ENCODE measurements at regions not wholly inside any gene's neighbourhood (a gene's known extent, or its start where the extent isn't known, plus 50 kb on each side); places are given as distances from the start of the nearest gene placed in this dataset.
"Not testable (repeated sequence)": the region's sequence is repeated elsewhere in the genome, so short reads cannot be mapped to it uniquely, and the experiment has no call there.

GRCh38 chr13:63737418-63737817 is 2321.8 kb upstream of the PCDH20 start:
- Histone ChIP-seq H3K4me3 (no peak overlapping the region), H3K4me1 (no peaks in the 10 kb centered on the region), H3K27ac (no peak overlapping the region), H3K9me3 (peaks cover 0 to 23% (median 0%) of the 10 kb centered on the region in 4 donors), H3K36me3 (no peaks in the 10 kb centered on the region), H3K27me3 (no peaks in the 10 kb centered on the region)
- no peak for TF ChIP-seq EP300 (IDR thresholded peaks at IDR 0.05)
- no peak for DNase-seq (ENCODE audit: low spot score in 2 of 2)
- WGBS, 2 donors, result 89 to 99% methylated on average over 10 to 15 of the region's 19 CpGs

DNA sequence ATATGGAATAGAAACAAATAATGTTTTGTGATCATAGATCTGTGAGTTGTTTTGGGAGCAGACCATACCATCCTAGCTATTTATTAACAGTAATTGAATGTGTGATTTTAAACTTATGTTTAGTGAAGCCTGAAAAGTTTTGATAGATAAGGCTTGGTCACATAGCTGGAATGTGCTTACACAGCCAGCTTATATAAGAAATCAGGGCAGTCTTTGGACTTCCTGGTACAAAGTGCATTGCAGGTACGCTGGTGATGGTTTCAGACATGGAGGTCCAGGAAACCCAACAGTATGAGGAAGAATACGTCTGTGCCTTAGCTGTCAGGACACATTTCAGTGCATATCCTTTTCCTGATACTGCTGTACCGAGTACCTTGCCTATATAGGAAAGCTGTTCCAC is 2316.2 kb upstream of the PCDH20 start:
- TF ChIP-seq EP300 (IDR thresholded peaks at IDR 0.05) (no peak), POLR2A (IDR thresholded peaks at IDR 0.05) (no peak)
- TF ChIP-seq, protein P1, sequence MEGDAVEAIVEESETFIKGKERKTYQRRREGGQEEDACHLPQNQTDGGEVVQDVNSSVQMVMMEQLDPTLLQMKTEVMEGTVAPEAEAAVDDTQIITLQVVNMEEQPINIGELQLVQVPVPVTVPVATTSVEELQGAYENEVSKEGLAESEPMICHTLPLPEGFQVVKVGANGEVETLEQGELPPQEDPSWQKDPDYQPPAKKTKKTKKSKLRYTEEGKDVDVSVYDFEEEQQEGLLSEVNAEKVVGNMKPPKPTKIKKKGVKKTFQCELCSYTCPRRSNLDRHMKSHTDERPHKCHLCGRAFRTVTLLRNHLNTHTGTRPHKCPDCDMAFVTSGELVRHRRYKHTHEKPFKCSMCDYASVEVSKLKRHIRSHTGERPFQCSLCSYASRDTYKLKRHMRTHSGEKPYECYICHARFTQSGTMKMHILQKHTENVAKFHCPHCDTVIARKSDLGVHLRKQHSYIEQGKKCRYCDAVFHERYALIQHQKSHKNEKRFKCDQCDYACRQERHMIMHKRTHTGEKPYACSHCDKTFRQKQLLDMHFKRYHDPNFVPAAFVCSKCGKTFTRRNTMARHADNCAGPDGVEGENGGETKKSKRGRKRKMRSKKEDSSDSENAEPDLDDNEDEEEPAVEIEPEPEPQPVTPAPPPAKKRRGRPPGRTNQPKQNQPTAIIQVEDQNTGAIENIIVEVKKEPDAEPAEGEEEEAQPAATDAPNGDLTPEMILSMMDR (IDR thresholded peaks at IDR 0.05), result no peak
- 84 to 85% methylated on average over 3 of the region's 3 CpGs for WGBS, 2 donors
- H3K4me3 ChIP-seq, result no peak overlapping the region
- DNase-seq (ENCODE audit: low spot score in 2 of 2), result no peak
- H3K27ac ChIP-seq, result no peak overlapping the region
- H3K27me3 ChIP-seq, result no peaks in the 10 kb centered on the region
- no peaks in the 10 kb centered on the region for H3K9me3 ChIP-seq
- H3K4me1 ChIP-seq, result no peaks in the 10 kb centered on the region
- no peaks in the 10 kb centered on the region for H3K36me3 ChIP-seq

GRCh38 chr13:63712159-63712558 is 2296.5 kb upstream of the PCDH20 start:
- not testable (repeated sequence) for H3K4me3 ChIP-seq; DNase-seq (ENCODE audit: low spot score in 2 of 2); H3K4me1 ChIP-seq; H3K36me3 ChIP-seq; H3K27ac ChIP-seq; H3K27me3 ChIP-seq; H3K9me3 ChIP-seq
- 77 to 94% methylated on average over 2 of the region's 2 CpGs for WGBS, 2 donors

GRCh38 chr13:63706751-63707150 is 2291.1 kb upstream of the PCDH20 start:
- TF ChIP-seq, protein P1 (IDR thresholded peaks at IDR 0.05), result no peak
- TF ChIP-seq EP300 (IDR thresholded peaks at IDR 0.05) (no peak), POLR2A (IDR thresholded peaks at IDR 0.05) (no peak)
- DNase-seq (ENCODE audit: low spot score in 2 of 2), result no peak
- H3K4me1 ChIP-seq, result no peaks in the 10 kb centered on the region
- H3K4me3 ChIP-seq, result no peak overlapping the region
- no peaks in the 10 kb centered on the region for H3K9me3 ChIP-seq
- H3K27ac ChIP-seq, result no peak overlapping the region
- no peaks in the 10 kb centered on the region for H3K27me3 ChIP-seq
- WGBS, 2 donors, result 40 to 48% methylated on average over 2 of the region's 2 CpGs
- H3K36me3 ChIP-seq, result no peaks in the 10 kb centered on the region

GRCh38 chr13:63704521-63704920 is 2288.9 kb upstream of the PCDH20 start:
- WGBS, 2 donors, result 55 to 64% methylated on average over 4 of the region's 4 CpGs
- H3K36me3 ChIP-seq, result no peaks in the 10 kb centered on the region
- DNase-seq (ENCODE audit: low spot score in 2 of 2), result no peak
- no peaks in the 10 kb centered on the region for H3K4me1 ChIP-seq
- TF ChIP-seq, protein P1 (IDR thresholded peaks at IDR 0.05), result no peak
- no peak for TF ChIP-seq EP300 (IDR thresholded peaks at IDR 0.05)
- no peak overlapping the region for H3K4me3 ChIP-seq
- H3K27ac ChIP-seq, result no peak overlapping the region
- H3K27me3 ChIP-seq, result no peaks in the 10 kb centered on the region
- no peaks in the 10 kb centered on the region for H3K9me3 ChIP-seq

GRCh38 chr13:63700350-63700749 is 2284.7 kb upstream of the PCDH20 start:
- no peaks in the 10 kb centered on the region for H3K4me1 ChIP-seq
- no peak for DNase-seq (ENCODE audit: low spot score in 2 of 2)
- H3K27me3 ChIP-seq, result no peaks in the 10 kb centered on the region
- H3K36me3 ChIP-seq, result no peaks in the 10 kb centered on the region
- no peaks in the 10 kb centered on the region for H3K9me3 ChIP-seq
- no peak overlapping the region for H3K27ac ChIP-seq
- 65 to 67% methylated on average over 3 of the region's 3 CpGs for WGBS, 2 donors
- H3K4me3 ChIP-seq, result no peak overlapping the region
- no peak for TF ChIP-seq EP300 (IDR thresholded peaks at IDR 0.05)
- TF ChIP-seq POLR2A (IDR thresholded peaks at IDR 0.05), result no peak
- TF ChIP-seq, protein P1 (IDR thresholded peaks at IDR 0.05), result no peak
